GM12878 (cell line): ENCODE measurements at regions not wholly inside any gene's neighbourhood (a gene's known extent, or its start where the extent isn't known, plus 50 kb on each side); places are given as distances from the start of the nearest gene placed in this dataset.

ENCODE experiments used
- ATAC-seq: fragments of 200-7000 bp; cut with Tn5 transposase; 3 replicates; pipeline ENCODE4 v1.9.1; 2020; ENCODE audit warnings: mild to moderate bottlenecking, moderate library complexity
- BruUV-seq: library from RNA; stranded (reverse); fragments of 400-500 nt; replicated peaks from 2 replicates; lab custom pipeline; 2021; lab: Mats Ljungman, UMichigan
- CTCF ChIA-PET: fragments of 300-600 bp; sonication (Branson Sonifier 250); formaldehyde crosslinking; extraction: SDS; loops from one replicate; lab custom pipeline; 2021; ENCODE audit warnings: inconsistent platforms; lab: Yijun Ruan, JAX
- POLR2A ChIA-PET: fragments of 350-600 bp; formaldehyde crosslinking; extraction: SDS; loops from one replicate; lab custom pipeline; 2021; ENCODE audit warnings: inconsistent platforms; lab: Charles Lee
- RAD21 ChIA-PET: fragments of 300-600 bp; sonication (Branson Sonifier 250); formaldehyde crosslinking; loops from one replicate; lab custom pipeline; 2023; ENCODE audit warnings: antibody characterized with exemption; ENCODE audit not compliant: unreplicated experiment; lab: Charles Lee
- SMC1A ChIA-PET: fragments of 300-600 bp; sonication (Branson Sonifier 250); formaldehyde crosslinking; loops from one replicate; lab custom pipeline; 2023; ENCODE audit not compliant: unreplicated experiment, uncharacterized antibody; lab: Charles Lee
- DNase-seq: peaks from one replicate; pipeline ENCODE4 v3.0.0-alpha.2; 2011; ENCODE audit warnings: low read depth, low spot score
- FAIRE-seq: peaks from 3 replicates; lab custom pipeline; 2011; peaks lifted over from hg19 to GRCh38; lab: Jason Lieb, UNC
- H2AFZ ChIP-seq: 2 replicates; pipeline ENCODE4 v1.6.0; 2011; ENCODE audit warnings: low read depth, low read length, control low read depth; ENCODE audit not compliant: control insufficient read depth
- H3K27ac ChIP-seq: 2 replicates; pipeline ENCODE4 v1.5.1; 2011; ENCODE audit warnings: control low read depth; ENCODE audit not compliant: control insufficient read depth, insufficient read depth
- H3K27me3 ChIP-seq, 2 experiments: replicated peaks in 1 of 2; 2 replicates each; pipeline versions ENCODE4 v1.6.0 to v1.6.1; 2011; ENCODE audit warnings: low read length in 1 of 2; ENCODE audit not compliant: control insufficient read depth in 2 of 2, insufficient read depth in 2 of 2
- H3K36me3 ChIP-seq, 2 experiments: 2 replicates each; pipeline ENCODE4 v1.5.1; 2011; ENCODE audit warnings: low read length in 1 of 2; ENCODE audit not compliant: control insufficient read depth in 2 of 2, insufficient read depth in 2 of 2
- H3K4me1 ChIP-seq: 2 replicates; pipeline ENCODE4 v1.6.1; 2011; ENCODE audit warnings: mild to moderate bottlenecking, low read length, moderate library complexity, mixed read lengths; ENCODE audit not compliant: control insufficient read depth, insufficient read depth
- H3K4me2 ChIP-seq: 2 replicates; pipeline ENCODE4 v1.6.0; 2011; ENCODE audit warnings: control low read depth; ENCODE audit not compliant: control insufficient read depth, insufficient read depth
- H3K4me3 ChIP-seq: fragments of 200-600 bp; sonication (generic); 2 replicates; pipeline ENCODE4 v1.5.1; 2016
- H3K79me2 ChIP-seq: 2 replicates; pipeline ENCODE4 v1.6.0; 2011; ENCODE audit warnings: low read length; ENCODE audit not compliant: control insufficient read depth, insufficient read depth
- H3K9ac ChIP-seq: 2 replicates; pipeline ENCODE4 v1.8.0; 2011; ENCODE audit warnings: low read length, control low read depth, mixed read lengths; ENCODE audit not compliant: control insufficient read depth, insufficient read depth
- H3K9me3 ChIP-seq: replicated peaks from 3 replicates; pipeline ENCODE4 v1.5.1; 2011; ENCODE audit warnings: mild to moderate bottlenecking, low read length; ENCODE audit not compliant: control insufficient read depth, insufficient read depth
- H4K20me1 ChIP-seq: 2 replicates; pipeline ENCODE4 v1.6.0; 2011; ENCODE audit not compliant: control insufficient read depth, insufficient read depth
- GATAD2B ChIP-seq: fragments of 450-650 bp; conservative IDR thresholded peaks from 2 replicates; pipeline ENCODE4 v1.6.1; 2017; ENCODE audit warnings: low read depth, mild to moderate bottlenecking, moderate library complexity
- KDM1A ChIP-seq: fragments of 200-600 bp; sonication (generic); IDR thresholded peaks from 2 replicates; pipeline ENCODE4 v1.6.1; 2016; ENCODE audit warnings: borderline replicate concordance
- RBBP5 ChIP-seq: fragments of 200-600 bp; sonication (generic); conservative IDR thresholded peaks from 2 replicates; pipeline ENCODE4 v1.6.1; 2016
- SREBF2 ChIP-seq: IDR thresholded peaks from 2 replicates; pipeline ENCODE4 v1.6.1; 2012; ENCODE audit warnings: mild to moderate bottlenecking, low read length
- WGBS: methylation state at CpG from one replicate; pipeline ENCODE4 v1.1.6; 2016; ENCODE audit warnings: low lambda C conversion rate; ENCODE audit not compliant: insufficient replicate concordance, insufficient coverage; ENCODE audit errors: missing lambda C conversion rate; 5-methylcytosine and 5-hydroxymethylcytosine counted together
- in situ Hi-C: fragments of 300-500 bp; cut with MboI; formaldehyde crosslinking; loops from 9 replicates; pipeline ENCODE4 v1.14.3; 2018; ENCODE audit warnings: mixed read lengths
- intact Hi-C: fragments of 100-400 bp; cut with micrococcal nuclease; formaldehyde crosslinking; loops from one replicate; pipeline ENCODE4 v1.14.2; 2022; ENCODE audit not compliant: unreplicated experiment
- TF ChIP-seq, protein P1 (sequence below): fragments of 450-650 bp; formaldehyde crosslinking; IDR thresholded peaks from 2 replicates; pipeline ENCODE4 v1.4.0; 2020; ENCODE audit warnings: mild to moderate bottlenecking, moderate library complexity

DNA sequence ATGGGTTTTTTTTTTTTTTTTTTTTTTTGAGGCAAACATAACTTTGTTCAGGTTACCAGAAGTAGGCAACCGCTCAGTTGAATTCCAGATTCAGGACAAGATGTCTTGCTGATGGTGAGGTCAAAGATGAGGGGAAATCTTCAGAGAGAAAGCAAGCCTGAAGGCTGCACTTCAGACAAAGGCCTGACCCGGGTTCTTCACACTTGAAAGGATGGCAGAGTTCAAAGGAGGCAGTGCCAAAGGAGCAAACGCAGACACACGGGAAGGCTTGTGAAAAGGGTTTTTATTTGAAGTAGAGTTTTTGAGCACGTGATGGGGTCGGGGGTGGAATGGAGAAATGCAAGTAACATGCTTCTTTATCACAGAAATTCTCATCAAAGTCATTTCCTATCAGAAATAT, 960.2 kb upstream of the EEF2KMT start (continued):
- TF ChIP-seq, protein P1, sequence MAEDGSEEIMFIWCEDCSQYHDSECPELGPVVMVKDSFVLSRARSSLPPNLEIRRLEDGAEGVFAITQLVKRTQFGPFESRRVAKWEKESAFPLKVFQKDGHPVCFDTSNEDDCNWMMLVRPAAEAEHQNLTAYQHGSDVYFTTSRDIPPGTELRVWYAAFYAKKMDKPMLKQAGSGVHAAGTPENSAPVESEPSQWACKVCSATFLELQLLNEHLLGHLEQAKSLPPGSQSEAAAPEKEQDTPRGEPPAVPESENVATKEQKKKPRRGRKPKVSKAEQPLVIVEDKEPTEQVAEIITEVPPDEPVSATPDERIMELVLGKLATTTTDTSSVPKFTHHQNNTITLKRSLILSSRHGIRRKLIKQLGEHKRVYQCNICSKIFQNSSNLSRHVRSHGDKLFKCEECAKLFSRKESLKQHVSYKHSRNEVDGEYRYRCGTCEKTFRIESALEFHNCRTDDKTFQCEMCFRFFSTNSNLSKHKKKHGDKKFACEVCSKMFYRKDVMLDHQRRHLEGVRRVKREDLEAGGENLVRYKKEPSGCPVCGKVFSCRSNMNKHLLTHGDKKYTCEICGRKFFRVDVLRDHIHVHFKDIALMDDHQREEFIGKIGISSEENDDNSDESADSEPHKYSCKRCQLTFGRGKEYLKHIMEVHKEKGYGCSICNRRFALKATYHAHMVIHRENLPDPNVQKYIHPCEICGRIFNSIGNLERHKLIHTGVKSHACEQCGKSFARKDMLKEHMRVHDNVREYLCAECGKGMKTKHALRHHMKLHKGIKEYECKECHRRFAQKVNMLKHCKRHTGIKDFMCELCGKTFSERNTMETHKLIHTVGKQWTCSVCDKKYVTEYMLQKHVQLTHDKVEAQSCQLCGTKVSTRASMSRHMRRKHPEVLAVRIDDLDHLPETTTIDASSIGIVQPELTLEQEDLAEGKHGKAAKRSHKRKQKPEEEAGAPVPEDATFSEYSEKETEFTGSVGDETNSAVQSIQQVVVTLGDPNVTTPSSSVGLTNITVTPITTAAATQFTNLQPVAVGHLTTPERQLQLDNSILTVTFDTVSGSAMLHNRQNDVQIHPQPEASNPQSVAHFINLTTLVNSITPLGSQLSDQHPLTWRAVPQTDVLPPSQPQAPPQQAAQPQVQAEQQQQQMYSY (CRISPR knock-in tag) = no peak

DNA sequence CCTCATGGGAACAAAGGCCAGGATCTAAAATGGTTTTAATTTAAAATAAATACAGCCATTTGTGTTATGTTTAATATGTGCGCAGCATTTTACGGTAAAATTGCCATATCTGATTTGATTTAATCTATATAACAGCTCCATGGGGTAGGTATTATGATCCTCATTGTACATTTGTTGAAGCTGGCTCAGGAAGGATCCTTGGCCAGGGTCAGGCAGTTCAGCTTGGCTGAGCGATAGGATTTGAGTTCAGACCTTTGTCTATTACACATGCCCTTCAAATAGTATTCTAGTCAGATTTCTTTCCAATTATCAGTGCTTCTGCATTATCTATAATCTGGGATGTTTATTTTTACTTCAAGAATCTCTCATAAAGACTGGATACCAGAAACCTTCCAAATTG, 950.4 kb upstream of the EEF2KMT start:
- no peak for ATAC-seq
- ChIA-PET CTCF (interaction anchor here (1.0 kb wide), 1 partner anchor 33 kb away, joined by 4 read pairs; no protein-coding TSS in a partner anchor), RAD21 (no interaction called here), POLR2A (no interaction called here)
- no peak overlapping the region for H3K4me3 ChIP-seq
- in situ Hi-C loops = no loop called here
- no peak overlapping the region for H3K4me2 ChIP-seq
- H3K36me3 ChIP-seq = no peaks in the 10 kb centered on the region
- H3K9ac ChIP-seq = no peak overlapping the region
- H4K20me1 ChIP-seq = no peaks in the 10 kb centered on the region
- no peak overlapping the region for H2AFZ ChIP-seq
- no peaks in the 10 kb centered on the region for H3K79me2 ChIP-seq
- H3K27ac ChIP-seq = no peak overlapping the region
- no peaks in the 10 kb centered on the region for H3K4me1 ChIP-seq
- DNase-seq = no peak
- no TSS peak for BruUV-seq
- 67% methylated on average over 3 of the region's 3 CpGs for WGBS
- TF ChIP-seq RBBP5 = no peak
- TF ChIP-seq KDM1A = no peak
- no peak for TF ChIP-seq GATAD2B
- TF ChIP-seq SREBF2 = no peak
- TF ChIP-seq, all 136 proteins: peak for 0
- intact Hi-C loops = no loop called here
- SMC1A ChIA-PET = no interaction called here
- H3K27me3 ChIP-seq = no peaks in the 10 kb centered on the region
- no peaks in the 10 kb centered on the region for H3K9me3 ChIP-seq
- FAIRE-seq = no peak
